HCT116 (cell line): ENCODE measurements at regions not wholly inside any gene's neighbourhood (a gene's known extent, or its start where the extent isn't known, plus 50 kb on each side); places are given as distances from the start of the nearest gene placed in this dataset.

Source experiments
- ATAC-seq: fragments of 200-7000 bp; cut with Tn5 transposase; 2 replicates; pipeline ENCODE4 v1.9.1; 2020; ENCODE audit warnings: mild to moderate bottlenecking, moderate library complexity
- BruUV-seq: library from RNA; stranded (reverse); fragments of 400-500 nt; replicated peaks from 2 replicates; lab custom pipeline; 2021; lab: Mats Ljungman, UMichigan
- CTCF ChIA-PET: fragments of 300-600 bp; sonication (Branson Sonifier 250); formaldehyde crosslinking; loops from one replicate; lab custom pipeline; 2021; ENCODE audit warnings: antibody characterized with exemption; lab: Charles Lee
- POLR2A ChIA-PET: fragments of 300-600, 350-600 bp; sonication (Branson Sonifier 250); formaldehyde crosslinking; loops from one replicate; lab custom pipeline; 2021; ENCODE audit warnings: antibody characterized with exemption; lab: Charles Lee
- RAD21 ChIA-PET, 2 experiments: fragments of 300-600 bp; sonication (Branson Sonifier 250); formaldehyde crosslinking; loops; one replicate each; lab custom pipeline; 2023; ENCODE audit warnings: low total read pairs in 2 of 2; ENCODE audit not compliant: uncharacterized antibody in 2 of 2, unreplicated experiment in 2 of 2, low non-redundant PET in 1 of 2; lab: Charles Lee
- DNase-seq: peaks from one replicate; pipeline ENCODE4 v3.0.0-alpha.2; 2010; ENCODE audit warnings: low read depth, low spot score
- H2AFZ ChIP-seq: fragments of 200-600 bp; shearing (Covaris generic), sonication (generic); 2 replicates; pipeline ENCODE4 v1.6.1; 2017; ENCODE audit warnings: low read depth, mixed run types, mixed read lengths, antibody characterized with exemption, low read length; ENCODE audit not compliant: poor library complexity, severe bottlenecking
- H3K27ac ChIP-seq: 2 replicates; pipeline ENCODE4 v1.5.1; 2012; ENCODE audit warnings: low read depth, low read length
- H3K27me3 ChIP-seq: fragments of 200-600 bp; sonication (generic); 2 replicates; pipeline ENCODE4 v1.6.1; 2016; ENCODE audit warnings: mixed run types, low read length, mixed read lengths; ENCODE audit not compliant: insufficient read depth
- H3K36me3 ChIP-seq, 2 experiments: fragments of 200-500 bp in 1 of 2; fragments of 200-600 bp in 1 of 2; sonication (Bioruptor generic) in 1 of 2; sonication (generic) in 1 of 2; 2 replicates each; pipeline versions ENCODE4 v1.5.1 to v1.6.1; 2014 to 2016; ENCODE audit warnings: low read length in 2 of 2, inconsistent platforms in 1 of 2, mixed read lengths in 1 of 2, mixed run types in 1 of 2; ENCODE audit not compliant: insufficient read depth in 2 of 2, control insufficient read depth in 1 of 2
- H3K4me1 ChIP-seq, 2 experiments: fragments of 200-600 bp in 1 of 2; sonication (generic) in 1 of 2; 2 replicates each; pipeline versions ENCODE4 v1.5.1 to v1.6.1; 2012 to 2017; ENCODE audit warnings: low read length in 2 of 2, inconsistent platforms in 1 of 2, mild to moderate bottlenecking in 1 of 2, mixed read lengths in 1 of 2, mixed run types in 1 of 2, moderate library complexity in 1 of 2; ENCODE audit not compliant: insufficient read depth in 2 of 2, control insufficient read depth in 1 of 2
- H3K4me2 ChIP-seq: fragments of 200-600 bp; sonication (generic); 2 replicates; pipeline ENCODE4 v1.6.1; 2017; ENCODE audit warnings: mixed run types, low read length, mixed read lengths
- H3K4me3 ChIP-seq, 2 experiments: fragments of 200-600 bp in 1 of 2; sonication (generic) in 1 of 2; replicated peaks in 1 of 2; 2 replicates each; pipeline ENCODE4 v1.5.1; 2011 to 2016; ENCODE audit warnings: low read length in 2 of 2, control low read depth in 1 of 2, low read depth in 1 of 2, mild to moderate bottlenecking in 1 of 2, mixed read lengths in 1 of 2, mixed run types in 1 of 2
- H3K79me2 ChIP-seq: fragments of 200-600 bp; sonication (generic); 2 replicates; pipeline ENCODE4 v1.6.1; 2017; ENCODE audit warnings: mild to moderate bottlenecking, mixed run types, low read length, moderate library complexity, mixed read lengths; ENCODE audit not compliant: insufficient read depth
- H3K9ac ChIP-seq: fragments of 200-600 bp; sonication (generic); 2 replicates; pipeline ENCODE4 v1.6.1; 2016; ENCODE audit warnings: low read length, mixed read lengths
- H3K9me2 ChIP-seq: fragments of 200-600 bp; sonication (generic), shearing (Covaris generic); 2 replicates; pipeline ENCODE4 v1.6.1; 2017; ENCODE audit warnings: mixed run types, mild to moderate bottlenecking, moderate library complexity; ENCODE audit not compliant: insufficient read depth
- H3K9me3 ChIP-seq, 2 experiments: fragments of 200-500 bp in 1 of 2; fragments of 200-600 bp in 1 of 2; sonication (Bioruptor generic) in 1 of 2; sonication (generic) in 1 of 2; 2 replicates each; pipeline ENCODE4 v1.6.1; 2014 to 2017; ENCODE audit warnings: low read length in 2 of 2, mixed read lengths in 2 of 2, inconsistent platforms in 1 of 2, low read depth in 1 of 2, mild to moderate bottlenecking in 1 of 2, mixed run types in 1 of 2, moderate library complexity in 1 of 2; ENCODE audit not compliant: control insufficient read depth in 1 of 2, insufficient read depth in 1 of 2
- H4K20me1 ChIP-seq: fragments of 200-600 bp; sonication (generic), shearing (Covaris generic); 2 replicates; pipeline ENCODE4 v1.6.1; 2017; ENCODE audit warnings: mixed run types, mild to moderate bottlenecking, moderate library complexity; ENCODE audit not compliant: insufficient read depth
- CBX3 ChIP-seq: IDR thresholded peaks from 2 replicates; pipeline ENCODE4 v1.6.1; 2012; ENCODE audit warnings: low read depth
- CEBPB ChIP-seq: IDR thresholded peaks from 2 replicates; pipeline ENCODE4 v1.6.1; 2012; ENCODE audit warnings: low read depth
- EGR1 ChIP-seq: IDR thresholded peaks from 2 replicates; pipeline ENCODE4 v1.6.1; 2012; ENCODE audit warnings: low read depth
- JUND ChIP-seq: IDR thresholded peaks from 2 replicates; pipeline ENCODE4 v1.6.1; 2012
- SIN3A ChIP-seq: IDR thresholded peaks from 2 replicates; pipeline ENCODE4 v1.6.1; 2012; ENCODE audit warnings: low read depth
- ZFX ChIP-seq: fragments of 450-650 bp; IDR thresholded peaks from 2 replicates; pipeline ENCODE4 v1.6.1; 2017
- ZNF274 ChIP-seq: fragments of 200-500 bp; sonication (Bioruptor generic); IDR thresholded peaks from 2 replicates; pipeline ENCODE4 v1.6.1; 2014; ENCODE audit warnings: mild to moderate bottlenecking, low read depth, low read length, inconsistent platforms
- intact Hi-C: fragments of 100-400 bp; cut with micrococcal nuclease; formaldehyde crosslinking; loops from 2 replicates; pipeline ENCODE4 v1.10.0; 2022
- TF ChIP-seq, protein P1 (sequence below): IDR thresholded peaks from 2 replicates; pipeline ENCODE4 v1.6.1; 2012
- TF ChIP-seq, protein P2 (sequence below), 3 experiments: fragments of 200-600 bp in 1 of 3; sonication (generic) in 1 of 3; IDR thresholded peaks in 2 of 3; conservative IDR thresholded peaks in 1 of 3; 2 replicates each; pipeline ENCODE4 v1.5.1; 2012 to 2017; ENCODE audit warnings: low read depth in 2 of 3, low read length in 2 of 3, antibody characterized with exemption in 1 of 3, borderline replicate concordance in 1 of 3, control low read depth in 1 of 3, mild to moderate bottlenecking in 1 of 3, mixed read lengths in 1 of 3, mixed run types in 1 of 3, moderate library complexity in 1 of 3; ENCODE audit not compliant: insufficient read depth in 1 of 3
- TF ChIP-seq, protein P3 (sequence below): IDR thresholded peaks from 2 replicates; pipeline ENCODE4 v1.6.1; 2012
- TF ChIP-seq, protein P4 (sequence below): IDR thresholded peaks from 2 replicates; pipeline ENCODE4 v1.6.1; 2011; ENCODE audit warnings: mild to moderate bottlenecking, low read length, moderate library complexity; ENCODE audit not compliant: insufficient replicate concordance; ENCODE audit errors: extremely low read depth
- TF ChIP-seq, protein P5 (sequence below): IDR thresholded peaks from 2 replicates; pipeline ENCODE4 v1.6.1; 2012; ENCODE audit warnings: low read depth

DNA sequence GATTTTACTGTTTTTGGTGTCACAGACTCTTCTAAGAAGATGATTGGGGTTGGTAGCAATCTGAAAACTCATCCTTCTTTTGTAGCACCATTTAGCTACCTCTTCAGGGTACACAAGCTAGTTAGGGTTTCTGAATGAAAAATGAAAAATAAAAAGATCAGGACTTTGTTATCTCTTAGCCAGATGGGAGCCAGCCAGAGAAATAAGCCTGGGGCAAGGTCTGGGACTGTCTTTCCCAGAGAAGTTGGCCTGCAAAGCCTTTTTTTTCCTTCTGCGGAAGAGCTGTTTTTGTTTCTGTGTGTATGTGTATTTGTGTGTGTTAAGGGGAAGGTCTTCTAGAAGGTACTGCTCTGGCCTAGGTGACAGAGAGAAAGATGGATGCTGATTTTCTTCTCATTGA, 150.7 kb upstream of the AGTR1 start:
- intact Hi-C loops = no loop called here
- H3K36me3 ChIP-seq = no peaks in the 10 kb centered on the region
- RAD21 ChIA-PET = no interaction called here
- no peak overlapping the region for H2AFZ ChIP-seq
- no peaks in the 10 kb centered on the region for H4K20me1 ChIP-seq
- no TSS peak for BruUV-seq
- no peak overlapping the region for H3K27ac ChIP-seq
- no peak for DNase-seq
- H3K79me2 ChIP-seq = no peaks in the 10 kb centered on the region
- H3K9me3 ChIP-seq = no peaks in the 10 kb centered on the region
- no peaks in the 10 kb centered on the region for H3K4me1 ChIP-seq
- H3K27me3 ChIP-seq = no peaks in the 10 kb centered on the region
- TF ChIP-seq, protein P1, sequence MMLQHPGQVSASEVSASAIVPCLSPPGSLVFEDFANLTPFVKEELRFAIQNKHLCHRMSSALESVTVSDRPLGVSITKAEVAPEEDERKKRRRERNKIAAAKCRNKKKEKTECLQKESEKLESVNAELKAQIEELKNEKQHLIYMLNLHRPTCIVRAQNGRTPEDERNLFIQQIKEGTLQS = no peak
- TF ChIP-seq, protein P2, sequence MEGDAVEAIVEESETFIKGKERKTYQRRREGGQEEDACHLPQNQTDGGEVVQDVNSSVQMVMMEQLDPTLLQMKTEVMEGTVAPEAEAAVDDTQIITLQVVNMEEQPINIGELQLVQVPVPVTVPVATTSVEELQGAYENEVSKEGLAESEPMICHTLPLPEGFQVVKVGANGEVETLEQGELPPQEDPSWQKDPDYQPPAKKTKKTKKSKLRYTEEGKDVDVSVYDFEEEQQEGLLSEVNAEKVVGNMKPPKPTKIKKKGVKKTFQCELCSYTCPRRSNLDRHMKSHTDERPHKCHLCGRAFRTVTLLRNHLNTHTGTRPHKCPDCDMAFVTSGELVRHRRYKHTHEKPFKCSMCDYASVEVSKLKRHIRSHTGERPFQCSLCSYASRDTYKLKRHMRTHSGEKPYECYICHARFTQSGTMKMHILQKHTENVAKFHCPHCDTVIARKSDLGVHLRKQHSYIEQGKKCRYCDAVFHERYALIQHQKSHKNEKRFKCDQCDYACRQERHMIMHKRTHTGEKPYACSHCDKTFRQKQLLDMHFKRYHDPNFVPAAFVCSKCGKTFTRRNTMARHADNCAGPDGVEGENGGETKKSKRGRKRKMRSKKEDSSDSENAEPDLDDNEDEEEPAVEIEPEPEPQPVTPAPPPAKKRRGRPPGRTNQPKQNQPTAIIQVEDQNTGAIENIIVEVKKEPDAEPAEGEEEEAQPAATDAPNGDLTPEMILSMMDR (IDR thresholded peaks at IDR 0.05 in 2 of 3, conservative IDR thresholded peaks at IDR 0.05 in 1 of 3; ENCODE audit: borderline replicate concordance in 1 of 3, insufficient read depth in 1 of 3, low read depth in 2 of 3, low read length in 2 of 3) = no peak
- TF ChIP-seq JUND (no peak), ZFX (no peak)
- POLR2A ChIA-PET = no interaction called here
- CTCF ChIA-PET = no interaction called here
- 0 out of 2 replicates have a peak, but pooled peaks cover 3% of the 10 kb centered on the region for H3K9me2 ChIP-seq
- no peak overlapping the region for H3K4me3 ChIP-seq
- no peak for ATAC-seq
- H3K9ac ChIP-seq = no peak overlapping the region
- no peak overlapping the region for H3K4me2 ChIP-seq

DNA sequence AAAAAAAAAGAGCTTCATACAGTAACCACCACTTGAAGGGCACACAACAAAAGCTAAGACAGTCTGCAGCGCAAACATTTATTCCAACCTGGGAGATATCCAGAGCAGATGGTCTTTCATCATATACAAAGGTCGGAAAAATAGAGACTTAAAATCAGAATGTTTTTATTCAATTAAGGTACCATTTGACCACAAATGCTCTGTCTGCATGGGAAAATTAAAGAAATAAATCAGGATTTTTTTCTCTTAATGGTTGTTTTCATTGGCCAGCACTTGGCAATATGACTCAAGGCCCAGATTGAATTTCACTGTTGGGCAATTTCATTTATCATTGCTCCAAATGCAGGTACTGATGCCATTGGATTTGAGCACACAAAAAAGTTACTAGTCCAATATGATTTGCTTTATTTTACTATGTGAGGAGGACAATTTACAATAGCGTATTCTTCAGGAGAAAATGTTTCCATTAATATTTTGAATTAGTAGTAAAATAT, 145.9 kb upstream of the AGTR1 start:
- RAD21 ChIA-PET = no interaction called here
- Histone ChIP-seq H3K9ac (no peak overlapping the region), H3K4me1 (no peaks in the 10 kb centered on the region), H3K27me3 (no peaks in the 10 kb centered on the region), H3K27ac (no peak overlapping the region), H2AFZ (no peak overlapping the region), H3K9me2 (0 out of 2 replicates have a peak, but pooled peaks cover 3% of the 10 kb centered on the region), H3K4me2 (no peak overlapping the region), H3K4me3 (no peak overlapping the region), H3K9me3 (no peaks in the 10 kb centered on the region), H4K20me1 (no peaks in the 10 kb centered on the region), H3K36me3 (no peaks in the 10 kb centered on the region), H3K79me2 (no peaks in the 10 kb centered on the region)
- intact Hi-C loops = no loop called here
- DNase-seq (no peak), ATAC-seq (no peak)
- CTCF ChIA-PET = no interaction called here
- POLR2A ChIA-PET = no interaction called here
- no TSS peak for BruUV-seq
- TF ChIP-seq EGR1 = no peak
- TF ChIP-seq, protein P1 = no peak
- TF ChIP-seq, protein P3, sequence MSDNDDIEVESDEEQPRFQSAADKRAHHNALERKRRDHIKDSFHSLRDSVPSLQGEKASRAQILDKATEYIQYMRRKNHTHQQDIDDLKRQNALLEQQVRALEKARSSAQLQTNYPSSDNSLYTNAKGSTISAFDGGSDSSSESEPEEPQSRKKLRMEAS = no peak
- TF ChIP-seq, protein P4, sequence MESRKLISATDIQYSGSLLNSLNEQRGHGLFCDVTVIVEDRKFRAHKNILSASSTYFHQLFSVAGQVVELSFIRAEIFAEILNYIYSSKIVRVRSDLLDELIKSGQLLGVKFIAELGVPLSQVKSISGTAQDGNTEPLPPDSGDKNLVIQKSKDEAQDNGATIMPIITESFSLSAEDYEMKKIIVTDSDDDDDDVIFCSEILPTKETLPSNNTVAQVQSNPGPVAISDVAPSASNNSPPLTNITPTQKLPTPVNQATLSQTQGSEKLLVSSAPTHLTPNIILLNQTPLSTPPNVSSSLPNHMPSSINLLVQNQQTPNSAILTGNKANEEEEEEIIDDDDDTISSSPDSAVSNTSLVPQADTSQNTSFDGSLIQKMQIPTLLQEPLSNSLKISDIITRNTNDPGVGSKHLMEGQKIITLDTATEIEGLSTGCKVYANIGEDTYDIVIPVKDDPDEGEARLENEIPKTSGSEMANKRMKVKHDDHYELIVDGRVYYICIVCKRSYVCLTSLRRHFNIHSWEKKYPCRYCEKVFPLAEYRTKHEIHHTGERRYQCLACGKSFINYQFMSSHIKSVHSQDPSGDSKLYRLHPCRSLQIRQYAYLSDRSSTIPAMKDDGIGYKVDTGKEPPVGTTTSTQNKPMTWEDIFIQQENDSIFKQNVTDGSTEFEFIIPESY = no peak
- no peak for TF ChIP-seq SIN3A
- TF ChIP-seq CEBPB = no peak
- TF ChIP-seq, protein P5, sequence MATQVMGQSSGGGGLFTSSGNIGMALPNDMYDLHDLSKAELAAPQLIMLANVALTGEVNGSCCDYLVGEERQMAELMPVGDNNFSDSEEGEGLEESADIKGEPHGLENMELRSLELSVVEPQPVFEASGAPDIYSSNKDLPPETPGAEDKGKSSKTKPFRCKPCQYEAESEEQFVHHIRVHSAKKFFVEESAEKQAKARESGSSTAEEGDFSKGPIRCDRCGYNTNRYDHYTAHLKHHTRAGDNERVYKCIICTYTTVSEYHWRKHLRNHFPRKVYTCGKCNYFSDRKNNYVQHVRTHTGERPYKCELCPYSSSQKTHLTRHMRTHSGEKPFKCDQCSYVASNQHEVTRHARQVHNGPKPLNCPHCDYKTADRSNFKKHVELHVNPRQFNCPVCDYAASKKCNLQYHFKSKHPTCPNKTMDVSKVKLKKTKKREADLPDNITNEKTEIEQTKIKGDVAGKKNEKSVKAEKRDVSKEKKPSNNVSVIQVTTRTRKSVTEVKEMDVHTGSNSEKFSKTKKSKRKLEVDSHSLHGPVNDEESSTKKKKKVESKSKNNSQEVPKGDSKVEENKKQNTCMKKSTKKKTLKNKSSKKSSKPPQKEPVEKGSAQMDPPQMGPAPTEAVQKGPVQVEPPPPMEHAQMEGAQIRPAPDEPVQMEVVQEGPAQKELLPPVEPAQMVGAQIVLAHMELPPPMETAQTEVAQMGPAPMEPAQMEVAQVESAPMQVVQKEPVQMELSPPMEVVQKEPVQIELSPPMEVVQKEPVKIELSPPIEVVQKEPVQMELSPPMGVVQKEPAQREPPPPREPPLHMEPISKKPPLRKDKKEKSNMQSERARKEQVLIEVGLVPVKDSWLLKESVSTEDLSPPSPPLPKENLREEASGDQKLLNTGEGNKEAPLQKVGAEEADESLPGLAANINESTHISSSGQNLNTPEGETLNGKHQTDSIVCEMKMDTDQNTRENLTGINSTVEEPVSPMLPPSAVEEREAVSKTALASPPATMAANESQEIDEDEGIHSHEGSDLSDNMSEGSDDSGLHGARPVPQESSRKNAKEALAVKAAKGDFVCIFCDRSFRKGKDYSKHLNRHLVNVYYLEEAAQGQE = no peak
- no peak for TF ChIP-seq CBX3
- TF ChIP-seq ZNF274 = no peak
- no peak for TF ChIP-seq JUND
